A549 (cell line): ENCODE measurements at regions not wholly inside any gene's neighbourhood (a gene's known extent, or its start where the extent isn't known, plus 50 kb on each side); places are given as distances from the start of the nearest gene placed in this dataset.
"Not testable (repeated sequence)": the region's sequence is repeated elsewhere in the genome, so short reads cannot be mapped to it uniquely, and the experiment has no call there.

ENCODE experiments used
- ATAC-seq, 2 experiments: fragments of 200-7000 bp in 1 of 2; fragments of >200 bp in 1 of 2; cut with Nextera tagmentation in 1 of 2; cut with Tn5 transposase in 1 of 2; 3 replicates each; pipeline versions ENCODE4 v1.8.0 to v1.9.1; 2018 to 2020; ENCODE audit warnings: mild to moderate bottlenecking in 1 of 2, moderate library complexity in 1 of 2
- CTCF ChIA-PET: fragments of 300-600 bp; sonication (Branson Sonifier 250); formaldehyde crosslinking; extraction: SDS; loops from one replicate; lab custom pipeline; 2021; ENCODE audit warnings: antibody characterized with exemption, inconsistent platforms; lab: Yijun Ruan, JAX
- POLR2A ChIA-PET: fragments of 350-600 bp; formaldehyde crosslinking; extraction: SDS; loops from one replicate; lab custom pipeline; 2021; ENCODE audit warnings: antibody characterized with exemption, inconsistent platforms; lab: Yijun Ruan, JAX
- DNase-seq, 2 experiments: peaks; one replicate each; pipeline versions ENCODE4 v3.0.0 to v3.0.0-alpha.2; 2011 to 2016; ENCODE audit warnings: low read depth in 1 of 2, low spot score in 1 of 2
- FAIRE-seq: peaks from 2 replicates; lab custom pipeline; 2011; peaks lifted over from hg19 to GRCh38; lab: Jason Lieb, UNC
- H3K27ac ChIP-seq, 2 experiments: fragments of >200 bp; sonication (Bioruptor Twin); formaldehyde crosslinking; 3 replicates each; pipeline ENCODE4 v1.5.1; 2016 to 2017
- H3K4me1 ChIP-seq: fragments of >200 bp; sonication (Bioruptor Twin); formaldehyde crosslinking; 3 replicates; pipeline ENCODE4 v1.6.1; 2016
- H3K4me2 ChIP-seq: fragments of >200 bp; sonication (Bioruptor Twin); formaldehyde crosslinking; 3 replicates; pipeline ENCODE4 v1.6.1; 2016
- H3K4me3 ChIP-seq: fragments of >200 bp; sonication (Bioruptor Twin); formaldehyde crosslinking; 3 replicates; pipeline ENCODE4 v1.5.1; 2016
- H3K9me3 ChIP-seq: fragments of >200 bp; sonication (Bioruptor Twin); formaldehyde crosslinking; 3 replicates; pipeline ENCODE4 v1.6.1; 2016
- BHLHE40 ChIP-seq: IDR thresholded peaks from 2 replicates; pipeline ENCODE4 v1.6.1; 2012; ENCODE audit warnings: low read depth, low read length, inconsistent platforms
- CBX2 ChIP-seq: fragments of 200-600 bp; sonication (generic); IDR thresholded peaks from 2 replicates; pipeline ENCODE4 v1.6.1; 2016; ENCODE audit warnings: low read depth, mild to moderate bottlenecking, borderline replicate concordance
- CBX8 ChIP-seq: fragments of 200-600 bp; sonication (generic); IDR thresholded peaks from 2 replicates; pipeline ENCODE4 v1.6.1; 2016
- CEBPB ChIP-seq, 2 experiments: fragments of >200 bp in 1 of 2; sonication (Bioruptor Twin) in 1 of 2; formaldehyde crosslinking in 1 of 2; IDR thresholded peaks; 2 replicates each; pipeline ENCODE4 v1.6.1; 2012 to 2016
- CHD2 ChIP-seq: fragments of 150-350 bp; IDR thresholded peaks from 2 replicates; pipeline ENCODE4 v1.6.1; 2014; ENCODE audit warnings: low read length; ENCODE audit not compliant: partially characterized antibody
- CHD4 ChIP-seq: fragments of 200-600 bp; sonication (generic); IDR thresholded peaks from 2 replicates; pipeline ENCODE4 v1.6.1; 2016; ENCODE audit warnings: antibody characterized with exemption, mild to moderate bottlenecking, borderline replicate concordance
- EHMT2 ChIP-seq: fragments of 200-600 bp; sonication (generic); IDR thresholded peaks from 2 replicates; pipeline ENCODE4 v1.6.1; 2016; ENCODE audit warnings: antibody characterized with exemption, low read depth, mild to moderate bottlenecking, moderate library complexity
- EP300 ChIP-seq, 2 experiments: fragments of >200 bp; sonication (Bioruptor Twin); formaldehyde crosslinking; IDR thresholded peaks; 2 replicates in 1 of 2; 3 replicates in 1 of 2; pipeline ENCODE4 v1.6.1; 2016 to 2017
- GATA3 ChIP-seq: IDR thresholded peaks from 2 replicates; pipeline ENCODE4 v1.6.1; 2012; ENCODE audit warnings: borderline replicate concordance
- KDM1A ChIP-seq: fragments of 200-600 bp; sonication (generic); IDR thresholded peaks from 2 replicates; pipeline ENCODE4 v1.6.1; 2016; ENCODE audit warnings: low read depth, mild to moderate bottlenecking
- MAFK ChIP-seq: fragments of 450-650 bp; IDR thresholded peaks from 2 replicates; pipeline ENCODE4 v1.6.1; 2014; ENCODE audit not compliant: partially characterized antibody
- MAX ChIP-seq: IDR thresholded peaks from 2 replicates; pipeline ENCODE4 v1.6.1; 2012
- MAZ ChIP-seq: fragments of 150-350 bp; IDR thresholded peaks from 2 replicates; pipeline ENCODE4 v1.6.1; 2014; ENCODE audit warnings: antibody characterized with exemption, low read depth, low read length, borderline replicate concordance
- NPAS2 ChIP-seq: fragments of 250-450 bp; sonication (Bioruptor Pico); IDR thresholded peaks from 2 replicates; pipeline ENCODE4 v1.8.0; 2022; ENCODE audit warnings: mild to moderate bottlenecking, moderate library complexity, borderline replicate concordance
- PBX3 ChIP-seq: IDR thresholded peaks from 2 replicates; pipeline ENCODE4 v1.6.1; 2012
- POLR2A ChIP-seq: IDR thresholded peaks from 2 replicates; pipeline ENCODE4 v1.6.1; 2012; ENCODE audit warnings: mild to moderate bottlenecking, low read length
- POLR2AphosphoS2 ChIP-seq: conservative IDR thresholded peaks from 2 replicates; pipeline ENCODE4 v1.6.1; 2012; ENCODE audit warnings: low read length, improper control_type of control experiment, inconsistent platforms
- RAD21 ChIP-seq, 2 experiments: fragments of >200 bp in 1 of 2; sonication (Bioruptor Twin) in 1 of 2; formaldehyde crosslinking in 1 of 2; IDR thresholded peaks in 1 of 2; conservative IDR thresholded peaks in 1 of 2; 2 replicates in 1 of 2; 3 replicates in 1 of 2; pipeline ENCODE4 v1.6.1; 2012 to 2018; ENCODE audit warnings: inconsistent platforms in 1 of 2
- RARB ChIP-seq: fragments of 250-450 bp; sonication (Bioruptor Pico); IDR thresholded peaks from 2 replicates; pipeline ENCODE4 v1.8.0; 2021; ENCODE audit warnings: mild to moderate bottlenecking, moderate library complexity
- RCOR1 ChIP-seq: fragments of 150-350 bp; IDR thresholded peaks from 2 replicates; pipeline ENCODE4 v1.6.1; 2014; ENCODE audit warnings: antibody characterized with exemption, low read length, low read depth
- RFX5 ChIP-seq: fragments of 450-650 bp; IDR thresholded peaks from 2 replicates; pipeline ENCODE4 v1.7.1; 2014; ENCODE audit warnings: antibody characterized with exemption, mild to moderate bottlenecking, moderate library complexity
- RNF2 ChIP-seq: fragments of 200-600 bp; sonication (generic); IDR thresholded peaks from 2 replicates; pipeline ENCODE4 v1.6.1; 2016; ENCODE audit warnings: low read depth, mild to moderate bottlenecking, antibody characterized with exemption, moderate library complexity, borderline replicate concordance
- TP53 ChIP-seq: fragments of 250-450 bp; sonication (Bioruptor Pico); IDR thresholded peaks from 2 replicates; pipeline ENCODE4 v1.5.0; 2021; ENCODE audit warnings: mild to moderate bottlenecking, moderate library complexity
- USF2 ChIP-seq: fragments of 450-650 bp; IDR thresholded peaks from 2 replicates; pipeline ENCODE4 v1.6.1; 2014; ENCODE audit warnings: antibody characterized with exemption
- ZFP36 ChIP-seq: fragments of 450-650 bp; IDR thresholded peaks from 2 replicates; pipeline ENCODE4 v1.6.1; 2014; ENCODE audit warnings: borderline replicate concordance; ENCODE audit not compliant: partially characterized antibody
- ZNF302 ChIP-seq: fragments of 250-450 bp; sonication (Bioruptor Pico); IDR thresholded peaks from 2 replicates; pipeline ENCODE4 v1.9.0; 2021; ENCODE audit warnings: inconsistent platforms, mild to moderate bottlenecking, moderate library complexity
- WGBS: methylation state at CpG from one replicate; pipeline ENCODE4 v1.1.6; 2017; ENCODE audit errors: missing lambda C conversion rate; 5-methylcytosine and 5-hydroxymethylcytosine counted together
- TF ChIP-seq, protein P1 (sequence below): fragments of 250-450 bp; sonication (Bioruptor Pico); IDR thresholded peaks from 2 replicates; pipeline ENCODE4 v1.5.0; 2021; ENCODE audit warnings: mild to moderate bottlenecking, moderate library complexity, borderline replicate concordance
- TF ChIP-seq, protein P2 (sequence below): fragments of >200 bp; sonication (Bioruptor Twin); formaldehyde crosslinking; IDR thresholded peaks from 3 replicates; pipeline ENCODE4 v1.5.1; 2016

DNA sequence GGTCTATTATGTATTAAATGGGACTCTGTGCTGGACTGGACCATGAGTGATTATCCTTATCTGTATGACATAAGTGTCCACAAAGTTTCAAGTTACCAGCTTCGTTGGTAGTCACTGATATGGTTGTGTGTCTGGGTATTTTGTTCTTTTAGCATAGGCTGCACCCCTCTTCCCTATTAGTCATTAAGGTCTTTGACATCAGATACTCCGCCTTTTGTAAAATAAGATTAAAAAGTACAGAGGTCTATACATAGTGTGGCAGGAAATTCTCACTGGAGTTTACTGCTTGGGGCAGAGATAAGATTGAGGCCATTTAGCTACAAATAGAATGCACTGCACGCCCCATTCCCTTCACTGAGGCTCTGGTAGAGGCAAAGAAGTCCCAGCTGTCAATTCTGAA is 99.4 kb downstream of the TMEM215 start (continued):
- no peak for TF ChIP-seq BHLHE40
- TF ChIP-seq, protein P1, sequence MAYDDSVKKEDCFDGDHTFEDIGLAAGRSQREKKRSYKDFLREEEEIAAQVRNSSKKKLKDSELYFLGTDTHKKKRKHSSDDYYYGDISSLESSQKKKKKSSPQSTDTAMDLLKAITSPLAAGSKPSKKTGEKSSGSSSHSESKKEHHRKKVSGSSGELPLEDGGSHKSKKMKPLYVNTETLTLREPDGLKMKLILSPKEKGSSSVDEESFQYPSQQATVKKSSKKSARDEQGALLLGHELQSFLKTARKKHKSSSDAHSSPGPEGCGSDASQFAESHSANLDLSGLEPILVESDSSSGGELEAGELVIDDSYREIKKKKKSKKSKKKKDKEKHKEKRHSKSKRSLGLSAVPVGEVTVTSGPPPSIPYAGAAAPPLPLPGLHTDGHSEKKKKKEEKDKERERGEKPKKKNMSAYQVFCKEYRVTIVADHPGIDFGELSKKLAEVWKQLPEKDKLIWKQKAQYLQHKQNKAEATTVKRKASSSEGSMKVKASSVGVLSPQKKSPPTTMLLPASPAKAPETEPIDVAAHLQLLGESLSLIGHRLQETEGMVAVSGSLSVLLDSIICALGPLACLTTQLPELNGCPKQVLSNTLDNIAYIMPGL (CRISPR knock-in tag): no peak
- TF ChIP-seq CHD2: no peak
- no peak for TF ChIP-seq GATA3

- no peak for FAIRE-seq
- TF ChIP-seq EHMT2 (no peak), MAFK (no peak), ZFP36 (no peak), POLR2A (no peak), USF2 (no peak), RAD21 (conservative IDR thresholded peaks at IDR 0.05 in 1 of 2, IDR thresholded peaks at IDR 0.05 in 1 of 2) (no peak), POLR2AphosphoS2 (no peak), CHD4 (no peak), RARB (CRISPR knock-in tag) (no peak), CBX8 (no peak)
- TF ChIP-seq, protein P2, sequence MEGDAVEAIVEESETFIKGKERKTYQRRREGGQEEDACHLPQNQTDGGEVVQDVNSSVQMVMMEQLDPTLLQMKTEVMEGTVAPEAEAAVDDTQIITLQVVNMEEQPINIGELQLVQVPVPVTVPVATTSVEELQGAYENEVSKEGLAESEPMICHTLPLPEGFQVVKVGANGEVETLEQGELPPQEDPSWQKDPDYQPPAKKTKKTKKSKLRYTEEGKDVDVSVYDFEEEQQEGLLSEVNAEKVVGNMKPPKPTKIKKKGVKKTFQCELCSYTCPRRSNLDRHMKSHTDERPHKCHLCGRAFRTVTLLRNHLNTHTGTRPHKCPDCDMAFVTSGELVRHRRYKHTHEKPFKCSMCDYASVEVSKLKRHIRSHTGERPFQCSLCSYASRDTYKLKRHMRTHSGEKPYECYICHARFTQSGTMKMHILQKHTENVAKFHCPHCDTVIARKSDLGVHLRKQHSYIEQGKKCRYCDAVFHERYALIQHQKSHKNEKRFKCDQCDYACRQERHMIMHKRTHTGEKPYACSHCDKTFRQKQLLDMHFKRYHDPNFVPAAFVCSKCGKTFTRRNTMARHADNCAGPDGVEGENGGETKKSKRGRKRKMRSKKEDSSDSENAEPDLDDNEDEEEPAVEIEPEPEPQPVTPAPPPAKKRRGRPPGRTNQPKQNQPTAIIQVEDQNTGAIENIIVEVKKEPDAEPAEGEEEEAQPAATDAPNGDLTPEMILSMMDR: no peak
- no peak for DNase-seq
- WGBS: 0% methylated on average over 1 of the region's 1 CpG
- Histone ChIP-seq H3K4me2 (no peak overlapping the region), H3K9me3 (no peaks in the 10 kb centered on the region), H3K27ac (no peak overlapping the region), H3K4me3 (no peak overlapping the region), H3K4me1 (no peaks in the 10 kb centered on the region)
- no peak for ATAC-seq
- POLR2A ChIA-PET: no interaction called here
- CTCF ChIA-PET: interaction anchor here (1.0 kb wide), 1 partner anchor 24 kb away, joined by 3 read pairs; no protein-coding TSS in a partner anchor
These were observed 101.1 kb downstream of the TMEM215 start for GRCh38 chr9:32884482-32884881.

DNA sequence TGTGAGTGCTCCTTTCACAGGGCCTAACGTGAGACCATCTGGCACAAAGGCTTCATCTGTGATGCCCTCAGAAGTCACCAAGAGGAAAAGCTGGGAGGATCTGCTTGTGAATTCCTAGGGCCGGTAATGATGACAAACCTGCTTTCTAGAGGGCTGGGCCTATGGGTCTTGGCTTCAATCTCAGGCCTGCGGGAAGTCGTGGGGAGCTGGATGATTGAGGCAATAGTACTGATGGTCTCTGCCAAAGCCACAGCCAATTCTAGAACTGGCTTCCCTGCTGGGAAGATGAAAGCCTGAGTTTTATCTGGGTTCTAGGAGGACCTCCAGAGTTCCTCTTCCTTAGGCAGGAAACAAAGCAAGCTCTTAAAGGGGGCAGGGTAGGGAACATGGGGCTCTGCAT is 102.7 kb downstream of the TMEM215 start:
- ChIA-PET CTCF (interaction anchor here (1.1 to 1.4 kb wide), 2 partner anchors 12 to 485 kb away, joined by 3 to 4 read pairs; no protein-coding TSS in a partner anchor), POLR2A (no interaction called here)
- H3K4me3 ChIP-seq: no peak overlapping the region
- no peak overlapping the region for H3K4me2 ChIP-seq
- no peaks in the 10 kb centered on the region for H3K4me1 ChIP-seq
- H3K27ac ChIP-seq: no peak overlapping the region
- ATAC-seq: no peak
- WGBS: 69% methylated on average over 4 of the region's 4 CpGs
- TF ChIP-seq RCOR1 (no peak), RFX5 (no peak), PBX3 (no peak), EHMT2 (no peak), CBX2 (no peak), NPAS2 (CRISPR knock-in tag) (no peak), USF2 (no peak), TP53 (no peak), ZNF302 (CRISPR knock-in tag) (no peak), CBX8 (no peak), CEBPB (IDR thresholded peaks at IDR 0.05) (no peak), KDM1A (no peak), POLR2AphosphoS2 (no peak), RNF2 (no peak), POLR2A (no peak), MAX (no peak), EP300 (IDR thresholded peaks at IDR 0.05) (no peak), MAZ (no peak)
- no peak for DNase-seq
- H3K9me3 ChIP-seq: no peaks in the 10 kb centered on the region
- no peak for FAIRE-seq

DNA sequence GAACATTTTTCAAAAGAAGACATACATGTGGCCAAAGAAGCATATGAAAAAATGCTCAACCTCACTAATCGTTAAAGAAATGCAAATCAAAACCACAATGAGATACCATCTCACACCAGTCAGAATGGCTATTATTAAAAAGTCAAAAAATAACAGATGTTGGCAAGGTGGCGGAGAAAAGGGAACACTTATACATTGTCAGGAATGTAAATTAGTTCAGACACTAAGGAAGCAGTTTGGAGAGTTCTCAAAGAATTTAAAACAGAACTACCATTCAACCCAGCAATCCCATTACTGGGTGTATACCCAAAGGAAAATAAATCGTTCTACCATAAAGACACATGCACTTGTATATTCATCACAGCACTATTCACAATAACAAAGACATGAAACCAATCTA is 106.9 kb downstream of the APTX start:
- H3K4me3 ChIP-seq, ATAC-seq, H3K4me2 ChIP-seq, POLR2A ChIA-PET, H3K4me1 ChIP-seq, CTCF ChIA-PET, FAIRE-seq, H3K27ac ChIP-seq, H3K9me3 ChIP-seq, DNase-seq: not testable (repeated sequence)
- WGBS: 23% methylated on average over 3 of the region's 3 CpGs
